Osteoblast (primary cell): ENCODE measurements at regions not wholly inside any gene's neighbourhood (a gene's known extent, or its start where the extent isn't known, plus 50 kb on each side); places are given as distances from the start of the nearest gene placed in this dataset.

ENCODE experiments used
- DNase-seq: peaks from one replicate; pipeline ENCODE4 v3.0.0; 2011; ENCODE audit warnings: low spot score, mixed read lengths; ENCODE audit not compliant: insufficient read length; ENCODE audit errors: missing footprints
- H2AFZ ChIP-seq: 2 replicates; pipeline ENCODE4 v1.6.0; 2011; ENCODE audit warnings: mild to moderate bottlenecking, low read length
- H3K27ac ChIP-seq: 2 replicates; pipeline ENCODE4 v1.5.1; 2011; ENCODE audit warnings: mild to moderate bottlenecking, low read depth, low read length, moderate library complexity
- H3K27me3 ChIP-seq: 2 replicates; pipeline ENCODE4 v1.6.0; 2012; ENCODE audit warnings: mild to moderate bottlenecking, control low read depth, inconsistent platforms, low read length, moderate library complexity; ENCODE audit not compliant: insufficient read depth
- H3K36me3 ChIP-seq: 2 replicates; pipeline ENCODE4 v1.5.1; 2011; ENCODE audit warnings: mild to moderate bottlenecking, low read length, control low read depth, moderate library complexity; ENCODE audit not compliant: insufficient read depth
- H3K4me1 ChIP-seq: 2 replicates; pipeline ENCODE4 v1.5.1; 2011; ENCODE audit warnings: mild to moderate bottlenecking, low read length, control low read depth, moderate library complexity; ENCODE audit not compliant: insufficient read depth
- H3K4me2 ChIP-seq: 2 replicates; pipeline ENCODE4 v1.6.0; 2011; ENCODE audit warnings: mild to moderate bottlenecking, low read length; ENCODE audit not compliant: insufficient read depth
- H3K4me3 ChIP-seq: fragments of 200-600 bp; sonication (generic); 3 replicates; pipeline ENCODE4 v1.5.1; 2012; ENCODE audit warnings: mild to moderate bottlenecking, low read length, inconsistent platforms; ENCODE audit not compliant: insufficient read depth
- H3K79me2 ChIP-seq: 2 replicates; pipeline ENCODE4 v1.6.0; 2012; ENCODE audit warnings: mild to moderate bottlenecking, low read length, control low read depth, inconsistent platforms; ENCODE audit not compliant: insufficient read depth
- H3K9me3 ChIP-seq: 2 replicates; pipeline ENCODE4 v1.5.1; 2011; ENCODE audit warnings: low read depth, low read length, control low read depth
- H4K20me1 ChIP-seq: 2 replicates; pipeline ENCODE4 v1.6.0; 2012; ENCODE audit warnings: mild to moderate bottlenecking, low read length, control low read depth; ENCODE audit not compliant: insufficient read depth
- CTCF ChIP-seq: IDR thresholded peaks from 2 replicates; pipeline ENCODE4 v1.5.1; 2011; ENCODE audit warnings: mild to moderate bottlenecking, low read depth, low read length, moderate library complexity; ENCODE audit errors: extremely low read depth

GRCh38 chr4:31291238-31291637, 571.1 kb downstream of the PCDH7 start:
- H3K27me3 ChIP-seq = no peaks in the 10 kb centered on the region
- no peak for TF ChIP-seq CTCF
- H4K20me1 ChIP-seq = no peaks in the 10 kb centered on the region
- peaks cover 2% of the 10 kb centered on the region for H3K9me3 ChIP-seq
- no peak for DNase-seq
- no peaks in the 10 kb centered on the region for H3K79me2 ChIP-seq
- no peak overlapping the region for H3K4me3 ChIP-seq
- H3K4me2 ChIP-seq = no peak overlapping the region
- no peaks in the 10 kb centered on the region for H3K4me1 ChIP-seq
- H2AFZ ChIP-seq = no peak overlapping the region
- H3K27ac ChIP-seq = no peak overlapping the region
- H3K36me3 ChIP-seq = no peaks in the 10 kb centered on the region

- Histone ChIP-seq H3K36me3 (no peaks in the 10 kb centered on the region), H2AFZ (no peak overlapping the region), H3K79me2 (no peaks in the 10 kb centered on the region), H4K20me1 (no peaks in the 10 kb centered on the region), H3K27ac (no peak overlapping the region), H3K9me3 (peaks cover 2% of the 10 kb centered on the region), H3K4me3 (no peak overlapping the region), H3K4me1 (no peaks in the 10 kb centered on the region), H3K27me3 (no peaks in the 10 kb centered on the region), H3K4me2 (no peak overlapping the region)
- TF ChIP-seq CTCF = no peak
- DNase-seq = no peak
Measured at GRCh38 chr4:31294655-31295480, 574.7 kb downstream of the PCDH7 start.

GRCh38 chr4:31298737-31299136, 578.6 kb downstream of the PCDH7 start:
- Histone ChIP-seq H3K79me2 (no peaks in the 10 kb centered on the region), H3K4me1 (no peaks in the 10 kb centered on the region), H3K27ac (no peak overlapping the region), H3K4me2 (no peak overlapping the region), H3K4me3 (no peak overlapping the region), H3K27me3 (no peaks in the 10 kb centered on the region), H4K20me1 (no peaks in the 10 kb centered on the region), H2AFZ (no peak overlapping the region), H3K9me3 (peaks cover 2% of the 10 kb centered on the region), H3K36me3 (no peaks in the 10 kb centered on the region)
- DNase-seq = no peak
- TF ChIP-seq CTCF = no peak

- TF ChIP-seq CTCF = no peak
- no peak for DNase-seq
- H3K27ac ChIP-seq = no peak overlapping the region
- H3K4me1 ChIP-seq = no peaks in the 10 kb centered on the region
- no peaks in the 10 kb centered on the region for H4K20me1 ChIP-seq
- H3K9me3 ChIP-seq = no peaks in the 10 kb centered on the region
- H3K36me3 ChIP-seq = no peaks in the 10 kb centered on the region
- no peaks in the 10 kb centered on the region for H3K27me3 ChIP-seq
- no peak overlapping the region for H3K4me3 ChIP-seq
- no peak overlapping the region for H3K4me2 ChIP-seq
- no peak overlapping the region for H2AFZ ChIP-seq
- no peaks in the 10 kb centered on the region for H3K79me2 ChIP-seq
Measured at GRCh38 chr4:31307029-31307428, 586.9 kb downstream of the PCDH7 start.
